ENCODE measurements at regions not wholly inside any gene's neighbourhood (a gene's known extent, or its start where the extent isn't known, plus 50 kb on each side); places are given as distances from the start of the nearest gene placed in this dataset.

DNA sequence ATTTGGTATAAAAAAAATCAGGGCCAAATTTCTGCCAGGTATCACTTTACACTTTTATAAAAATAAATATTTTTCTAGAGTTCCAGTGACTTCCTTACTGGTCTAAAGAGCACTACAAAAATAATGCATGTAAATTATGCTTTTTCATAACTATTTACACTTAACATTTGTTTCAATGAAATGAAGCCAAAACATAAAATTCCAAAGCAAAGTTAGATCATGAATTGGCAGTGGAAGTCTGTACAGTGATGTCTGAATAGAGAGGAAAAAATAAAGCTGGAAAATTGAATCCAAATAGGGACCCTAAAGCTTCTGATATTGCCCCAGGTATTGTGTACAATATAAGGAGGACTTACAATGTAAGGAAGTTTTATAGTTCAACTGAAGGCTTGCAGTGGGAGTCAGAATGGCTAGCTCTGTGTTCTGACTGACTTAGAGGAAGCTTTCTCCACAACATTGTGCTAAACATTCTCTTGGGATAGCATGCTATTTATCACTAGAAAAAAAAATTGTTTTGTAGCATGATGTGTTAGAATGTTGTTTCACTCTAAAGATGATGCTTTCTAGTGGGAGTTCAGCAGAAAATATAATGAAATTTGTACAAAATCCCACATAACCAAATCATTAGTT lies 288.2 kb upstream of the UGT8 start:
- TF ChIP-seq, protein P1, sequence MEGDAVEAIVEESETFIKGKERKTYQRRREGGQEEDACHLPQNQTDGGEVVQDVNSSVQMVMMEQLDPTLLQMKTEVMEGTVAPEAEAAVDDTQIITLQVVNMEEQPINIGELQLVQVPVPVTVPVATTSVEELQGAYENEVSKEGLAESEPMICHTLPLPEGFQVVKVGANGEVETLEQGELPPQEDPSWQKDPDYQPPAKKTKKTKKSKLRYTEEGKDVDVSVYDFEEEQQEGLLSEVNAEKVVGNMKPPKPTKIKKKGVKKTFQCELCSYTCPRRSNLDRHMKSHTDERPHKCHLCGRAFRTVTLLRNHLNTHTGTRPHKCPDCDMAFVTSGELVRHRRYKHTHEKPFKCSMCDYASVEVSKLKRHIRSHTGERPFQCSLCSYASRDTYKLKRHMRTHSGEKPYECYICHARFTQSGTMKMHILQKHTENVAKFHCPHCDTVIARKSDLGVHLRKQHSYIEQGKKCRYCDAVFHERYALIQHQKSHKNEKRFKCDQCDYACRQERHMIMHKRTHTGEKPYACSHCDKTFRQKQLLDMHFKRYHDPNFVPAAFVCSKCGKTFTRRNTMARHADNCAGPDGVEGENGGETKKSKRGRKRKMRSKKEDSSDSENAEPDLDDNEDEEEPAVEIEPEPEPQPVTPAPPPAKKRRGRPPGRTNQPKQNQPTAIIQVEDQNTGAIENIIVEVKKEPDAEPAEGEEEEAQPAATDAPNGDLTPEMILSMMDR (IDR thresholded peaks at IDR 0.05): no peak

DNA sequence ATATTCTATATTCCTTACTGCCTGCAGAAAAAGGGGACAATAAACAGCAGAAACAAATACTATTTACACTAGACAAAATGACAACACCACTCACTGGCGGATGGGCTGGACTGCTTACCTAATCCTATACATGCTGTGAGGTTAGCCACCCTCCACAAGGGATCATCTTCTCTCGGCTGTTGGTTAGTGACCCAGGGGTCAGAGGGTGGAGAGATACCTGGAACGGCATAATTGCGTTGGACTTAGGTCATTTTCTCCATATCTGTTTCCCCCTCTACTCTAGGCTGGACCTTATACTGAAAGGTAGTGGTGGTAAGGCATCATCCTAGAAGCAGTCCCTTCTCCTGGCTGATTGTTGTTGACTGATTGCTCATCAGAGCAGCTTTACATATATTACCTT lies 286.8 kb upstream of the UGT8 start:
- TF ChIP-seq, protein P1 (IDR thresholded peaks at IDR 0.05): no peak

DNA sequence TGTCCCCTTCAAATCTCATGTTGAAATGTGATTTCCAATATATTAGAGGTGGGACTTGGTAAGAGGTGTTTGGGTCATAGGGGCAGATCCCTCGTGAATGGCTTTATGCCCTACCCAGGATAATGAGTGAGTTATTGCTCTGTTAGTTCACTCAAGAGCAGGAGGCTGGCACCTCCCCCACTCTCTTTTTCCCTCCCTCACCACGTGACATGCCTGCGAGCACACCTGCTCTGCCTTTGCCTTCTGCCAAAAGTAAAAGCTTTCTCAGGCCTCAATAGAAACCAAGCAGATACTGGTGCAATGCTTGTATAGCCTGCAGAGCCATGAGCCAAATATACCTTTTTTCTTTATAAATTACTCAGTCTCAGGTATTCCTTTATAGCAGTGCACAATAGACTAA lies 286.3 kb upstream of the UGT8 start:
- TF ChIP-seq, protein P1 (IDR thresholded peaks at IDR 0.05): no peak

DNA sequence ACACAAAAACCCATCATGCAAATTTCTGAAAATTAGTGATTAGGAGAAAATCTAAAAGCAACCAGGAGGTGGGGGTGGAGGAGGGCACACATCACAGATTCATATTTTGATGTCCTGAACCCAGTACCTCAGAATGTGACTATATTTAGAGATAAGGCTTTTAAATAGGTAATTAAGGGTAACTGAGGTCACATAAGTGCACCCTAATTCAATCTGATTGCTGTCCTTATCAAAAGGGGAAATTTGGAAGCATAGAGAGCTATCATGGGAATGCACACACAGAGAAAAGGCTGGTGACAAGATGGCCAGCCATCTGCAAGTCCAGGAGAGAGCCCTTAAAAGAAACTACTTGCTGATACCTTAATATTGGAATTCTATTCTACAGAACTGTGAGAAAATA lies 281.8 kb upstream of the UGT8 start:
- TF ChIP-seq, protein P1 (IDR thresholded peaks at IDR 0.05): no peak

DNA sequence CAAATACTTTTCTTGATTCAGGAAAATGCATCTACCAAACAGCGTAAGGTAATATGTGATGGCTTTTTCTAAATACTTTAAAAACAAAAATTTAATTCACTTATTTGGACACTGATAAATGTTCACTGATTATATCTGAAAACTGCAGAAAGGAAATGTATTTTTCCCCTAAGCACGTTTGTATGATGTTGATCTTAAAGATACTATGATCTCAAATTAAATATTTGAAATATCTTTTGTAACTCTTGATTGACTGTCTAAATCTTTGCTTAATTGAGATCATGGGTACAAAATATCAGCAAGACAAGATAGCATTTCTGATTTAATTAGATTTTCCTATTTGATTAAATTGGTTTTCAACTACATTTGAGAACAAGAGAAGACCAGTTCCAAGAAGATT lies 281.0 kb upstream of the UGT8 start:
- TF ChIP-seq, protein P1 (IDR thresholded peaks at IDR 0.05): no peak

DNA sequence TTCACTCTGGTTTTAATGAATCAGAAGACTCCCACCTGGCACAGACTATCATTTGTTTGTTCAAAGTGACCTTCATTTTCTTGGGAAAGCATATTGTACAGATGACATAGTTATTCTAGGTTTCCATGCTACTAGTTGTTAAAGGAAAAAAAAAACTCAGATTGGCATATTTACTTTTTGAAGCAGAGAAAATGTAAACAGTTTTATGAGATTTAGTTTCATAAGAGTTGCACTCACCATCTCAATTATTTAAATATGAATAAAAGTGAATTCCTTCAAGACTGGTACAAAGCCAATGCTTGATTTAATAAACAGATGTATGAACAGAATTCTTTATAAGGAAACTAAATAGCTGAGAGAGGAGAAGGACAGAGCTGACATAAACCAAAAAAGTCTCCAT lies 280.3 kb upstream of the UGT8 start:
- TF ChIP-seq, protein P1 (IDR thresholded peaks at IDR 0.05): no peak

DNA sequence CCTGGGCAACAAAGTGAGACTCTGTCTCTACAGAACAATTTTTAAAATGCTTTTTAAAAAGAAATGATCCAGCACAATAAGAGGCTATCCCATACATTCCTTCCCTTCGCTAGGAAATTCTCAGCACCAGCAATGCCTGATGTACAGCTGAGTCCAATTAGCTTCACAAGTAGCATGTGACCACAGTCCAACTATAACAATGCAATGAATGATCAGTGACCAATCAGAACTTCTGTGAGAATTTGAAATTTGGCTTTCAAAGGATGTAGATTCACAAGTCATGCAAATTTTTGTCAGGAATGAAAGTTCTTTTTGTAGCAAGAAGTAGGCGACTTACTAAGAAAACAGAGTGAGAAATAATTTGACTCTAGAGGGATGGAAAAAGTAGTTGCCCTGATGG lies 278.5 kb upstream of the UGT8 start:
- TF ChIP-seq, protein P1 (IDR thresholded peaks at IDR 0.05): no peak

DNA sequence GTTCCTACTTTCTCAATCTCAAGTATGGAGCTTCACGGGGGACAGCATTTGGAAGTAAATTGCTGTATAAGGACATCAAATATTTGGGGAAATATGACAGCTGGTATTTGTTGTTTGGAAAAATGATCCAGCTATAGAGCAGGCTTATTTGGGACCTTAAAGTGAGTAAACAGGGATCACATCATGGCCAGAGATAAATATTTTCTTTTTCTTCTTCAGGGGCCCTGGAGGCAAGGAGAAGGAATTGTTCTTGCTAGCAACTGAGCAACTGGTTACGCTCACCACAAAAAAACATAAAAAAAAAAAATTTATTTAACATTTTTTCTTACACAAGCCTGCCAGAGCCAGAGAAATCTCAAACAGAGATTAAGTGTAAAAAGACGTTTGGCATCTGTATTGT lies 277.2 kb upstream of the UGT8 start:
- TF ChIP-seq, protein P1 (IDR thresholded peaks at IDR 0.05): no peak
